Hepatocyte (in vitro differentiated cells): ENCODE measurements at regions not wholly inside any gene's neighbourhood (a gene's known extent, or its start where the extent isn't known, plus 50 kb on each side); places are given as distances from the start of the nearest gene placed in this dataset.

Experiments used
- EZH2 ChIP-seq: fragments of 200-600 bp; sonication (generic); IDR thresholded peaks from 2 replicates; pipeline ENCODE4 v1.6.1; 2016; ENCODE audit warnings: antibody characterized with exemption, mild to moderate bottlenecking, borderline replicate concordance
- TF ChIP-seq, protein P1 (sequence below): fragments of 200-600 bp; sonication (generic); IDR thresholded peaks from 2 replicates; pipeline ENCODE4 v1.5.1; 2016; ENCODE audit warnings: antibody characterized with exemption, mild to moderate bottlenecking; ENCODE audit not compliant: poor library complexity

- TF ChIP-seq, protein P1, sequence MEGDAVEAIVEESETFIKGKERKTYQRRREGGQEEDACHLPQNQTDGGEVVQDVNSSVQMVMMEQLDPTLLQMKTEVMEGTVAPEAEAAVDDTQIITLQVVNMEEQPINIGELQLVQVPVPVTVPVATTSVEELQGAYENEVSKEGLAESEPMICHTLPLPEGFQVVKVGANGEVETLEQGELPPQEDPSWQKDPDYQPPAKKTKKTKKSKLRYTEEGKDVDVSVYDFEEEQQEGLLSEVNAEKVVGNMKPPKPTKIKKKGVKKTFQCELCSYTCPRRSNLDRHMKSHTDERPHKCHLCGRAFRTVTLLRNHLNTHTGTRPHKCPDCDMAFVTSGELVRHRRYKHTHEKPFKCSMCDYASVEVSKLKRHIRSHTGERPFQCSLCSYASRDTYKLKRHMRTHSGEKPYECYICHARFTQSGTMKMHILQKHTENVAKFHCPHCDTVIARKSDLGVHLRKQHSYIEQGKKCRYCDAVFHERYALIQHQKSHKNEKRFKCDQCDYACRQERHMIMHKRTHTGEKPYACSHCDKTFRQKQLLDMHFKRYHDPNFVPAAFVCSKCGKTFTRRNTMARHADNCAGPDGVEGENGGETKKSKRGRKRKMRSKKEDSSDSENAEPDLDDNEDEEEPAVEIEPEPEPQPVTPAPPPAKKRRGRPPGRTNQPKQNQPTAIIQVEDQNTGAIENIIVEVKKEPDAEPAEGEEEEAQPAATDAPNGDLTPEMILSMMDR, result no peak
- TF ChIP-seq EZH2, result no peak
These were observed 435.2 kb upstream of the RASGEF1B start for GRCh38 chr4:81906905-81907304.
